ENCODE measurements at regions not wholly inside any gene's neighbourhood (a gene's known extent, or its start where the extent isn't known, plus 50 kb on each side); places are given as distances from the start of the nearest gene placed in this dataset.
"Not testable (repeated sequence)": the region's sequence is repeated elsewhere in the genome, so short reads cannot be mapped to it uniquely, and the experiment has no call there.

- no peak for DNase-seq (ENCODE audit: low spot score in 2 of 2)
- Histone ChIP-seq H3K9me3 (no peaks in the 10 kb centered on the region), H3K36me3 (no peaks in the 10 kb centered on the region), H3K4me1 (no peaks in the 10 kb centered on the region), H3K27me3 (no peaks in the 10 kb centered on the region), H3K4me3 (no peak overlapping the region), H3K27ac (no peak overlapping the region)
- no peak for TF ChIP-seq EP300 (IDR thresholded peaks at IDR 0.05)
- no peak for TF ChIP-seq POLR2A (IDR thresholded peaks at IDR 0.05)
- TF ChIP-seq POLR2AphosphoS5 (IDR thresholded peaks at IDR 0.05), result no peak
- TF ChIP-seq, protein P1, sequence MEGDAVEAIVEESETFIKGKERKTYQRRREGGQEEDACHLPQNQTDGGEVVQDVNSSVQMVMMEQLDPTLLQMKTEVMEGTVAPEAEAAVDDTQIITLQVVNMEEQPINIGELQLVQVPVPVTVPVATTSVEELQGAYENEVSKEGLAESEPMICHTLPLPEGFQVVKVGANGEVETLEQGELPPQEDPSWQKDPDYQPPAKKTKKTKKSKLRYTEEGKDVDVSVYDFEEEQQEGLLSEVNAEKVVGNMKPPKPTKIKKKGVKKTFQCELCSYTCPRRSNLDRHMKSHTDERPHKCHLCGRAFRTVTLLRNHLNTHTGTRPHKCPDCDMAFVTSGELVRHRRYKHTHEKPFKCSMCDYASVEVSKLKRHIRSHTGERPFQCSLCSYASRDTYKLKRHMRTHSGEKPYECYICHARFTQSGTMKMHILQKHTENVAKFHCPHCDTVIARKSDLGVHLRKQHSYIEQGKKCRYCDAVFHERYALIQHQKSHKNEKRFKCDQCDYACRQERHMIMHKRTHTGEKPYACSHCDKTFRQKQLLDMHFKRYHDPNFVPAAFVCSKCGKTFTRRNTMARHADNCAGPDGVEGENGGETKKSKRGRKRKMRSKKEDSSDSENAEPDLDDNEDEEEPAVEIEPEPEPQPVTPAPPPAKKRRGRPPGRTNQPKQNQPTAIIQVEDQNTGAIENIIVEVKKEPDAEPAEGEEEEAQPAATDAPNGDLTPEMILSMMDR (IDR thresholded peaks at IDR 0.05), result no peak
- 91% methylated on average over 9 of the region's 9 CpGs for WGBS
Measured at GRCh38 chr2:16184945-16185660, 244.8 kb downstream of the MYCN start.

- no peaks in the 10 kb centered on the region for H3K36me3 ChIP-seq
- H3K9me3 ChIP-seq, result no peaks in the 10 kb centered on the region
- no peaks in the 10 kb centered on the region for H3K4me1 ChIP-seq
- no peaks in the 10 kb centered on the region for H3K27me3 ChIP-seq
- WGBS, result 70% methylated on average over 4 of the region's 4 CpGs
- no peak overlapping the region for H3K4me3 ChIP-seq
- no peak for DNase-seq (ENCODE audit: low spot score in 2 of 2)
- TF ChIP-seq EP300 (IDR thresholded peaks at IDR 0.05), result no peak
- H3K27ac ChIP-seq, result no peak overlapping the region
Measured at GRCh38 chr2:16184341-16184890, 244.1 kb downstream of the MYCN start.

DNA sequence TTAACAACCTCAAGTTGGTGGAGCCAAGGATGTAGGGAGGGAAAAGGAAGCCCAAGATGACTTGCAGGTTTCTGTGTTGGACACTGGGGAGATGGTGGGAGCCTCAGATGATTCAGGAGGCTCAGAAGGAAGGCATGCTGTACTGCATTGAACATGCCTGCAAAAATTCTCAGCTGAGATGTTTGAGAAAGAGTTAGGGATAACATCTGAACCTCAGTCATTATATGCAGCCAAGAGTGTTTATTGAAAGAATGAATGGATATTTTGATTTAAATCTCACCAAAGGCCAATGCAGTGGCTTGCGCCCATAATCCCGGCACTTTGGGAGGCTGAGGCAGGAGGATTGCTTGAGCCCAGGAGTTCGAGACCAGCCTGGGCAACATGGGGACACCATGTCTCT is 243.0 kb downstream of the MYCN start:
- Histone ChIP-seq H3K36me3 (no peaks in the 10 kb centered on the region), H3K27me3 (no peaks in the 10 kb centered on the region), H3K9me3 (no peaks in the 10 kb centered on the region), H3K4me1 (no peaks in the 10 kb centered on the region), H3K4me3 (no peak overlapping the region), H3K27ac (no peak overlapping the region)
- 94% methylated on average over 3 of the region's 3 CpGs for WGBS
- no peak for TF ChIP-seq EP300 (IDR thresholded peaks at IDR 0.05)
- TF ChIP-seq, protein P1 (IDR thresholded peaks at IDR 0.05), result no peak
- TF ChIP-seq POLR2A (IDR thresholded peaks at IDR 0.05), result no peak
- TF ChIP-seq POLR2AphosphoS5 (IDR thresholded peaks at IDR 0.05), result no peak
- no peak for DNase-seq (ENCODE audit: low spot score in 2 of 2)

GRCh38 chr2:16182841-16183240 is 242.5 kb downstream of the MYCN start:
- H3K27me3 ChIP-seq, result no peaks in the 10 kb centered on the region
- H3K4me1 ChIP-seq, result no peaks in the 10 kb centered on the region
- no peak for TF ChIP-seq POLR2A (IDR thresholded peaks at IDR 0.05)
- no peak for TF ChIP-seq EP300 (IDR thresholded peaks at IDR 0.05)
- no peak for TF ChIP-seq POLR2AphosphoS5 (IDR thresholded peaks at IDR 0.05)
- TF ChIP-seq, protein P1 (IDR thresholded peaks at IDR 0.05), result no peak
- no peak overlapping the region for H3K4me3 ChIP-seq
- no peak overlapping the region for H3K27ac ChIP-seq
- DNase-seq (ENCODE audit: low spot score in 2 of 2), result no peak
- H3K36me3 ChIP-seq, result no peaks in the 10 kb centered on the region
- no peaks in the 10 kb centered on the region for H3K9me3 ChIP-seq

DNA sequence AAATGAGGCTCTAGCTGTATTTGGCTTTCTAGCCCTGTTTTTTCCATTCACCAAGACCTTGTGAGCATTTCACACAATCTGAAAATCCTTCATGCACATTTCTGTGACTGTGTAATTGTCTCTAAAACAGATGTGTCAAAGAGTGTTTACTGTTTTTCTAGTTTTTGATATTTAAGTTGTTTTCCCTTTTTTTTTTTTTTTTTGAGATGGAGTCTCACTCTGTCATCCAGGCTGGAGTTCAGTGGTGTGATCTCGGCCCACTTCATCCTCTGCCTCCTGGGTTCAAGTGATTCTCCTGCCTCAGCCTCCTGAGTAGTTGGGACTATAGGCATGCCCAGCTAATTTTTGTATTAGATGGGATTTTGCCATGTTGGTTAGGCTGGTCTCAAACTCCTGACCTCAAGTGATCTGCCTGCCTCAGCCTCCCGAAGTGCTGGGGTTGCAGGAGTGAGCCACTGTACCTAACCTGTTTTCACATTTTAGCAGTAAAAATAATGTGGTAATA is 242.0 kb downstream of the MYCN start:
- WGBS, result 76% methylated on average over 2 of the region's 2 CpGs
- not testable (repeated sequence) for H3K27me3 ChIP-seq; H3K27ac ChIP-seq; DNase-seq (ENCODE audit: low spot score in 2 of 2); H3K4me1 ChIP-seq; H3K36me3 ChIP-seq; H3K9me3 ChIP-seq; H3K4me3 ChIP-seq

DNA sequence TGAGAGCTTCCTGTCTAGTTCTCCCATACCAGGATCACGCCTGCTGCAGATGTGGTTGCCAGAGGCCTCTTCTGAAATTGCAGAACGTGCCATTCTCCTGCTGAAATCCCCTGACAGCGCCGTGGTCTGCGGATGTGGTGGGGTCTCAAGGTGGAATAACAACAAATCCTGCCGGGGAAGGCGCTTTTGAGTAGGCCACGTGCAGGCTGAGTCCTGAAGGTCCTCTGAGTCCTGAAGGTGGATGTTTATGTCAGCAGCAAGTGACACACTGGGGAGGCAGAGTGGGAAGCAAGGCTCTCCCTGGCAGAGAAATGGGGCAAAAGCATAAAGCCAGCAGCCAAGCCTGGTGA is 241.4 kb downstream of the MYCN start:
- WGBS, result 90% methylated on average over 6 of the region's 8 CpGs
- Histone ChIP-seq H3K4me3 (no peak overlapping the region), H3K27me3 (no peaks in the 10 kb centered on the region), H3K36me3 (no peaks in the 10 kb centered on the region), H3K9me3 (no peaks in the 10 kb centered on the region), H3K27ac (no peak overlapping the region), H3K4me1 (no peaks in the 10 kb centered on the region)
- TF ChIP-seq, protein P1 (IDR thresholded peaks at IDR 0.05), result no peak
- TF ChIP-seq POLR2AphosphoS5 (IDR thresholded peaks at IDR 0.05) (no peak), POLR2A (IDR thresholded peaks at IDR 0.05) (no peak), EP300 (IDR thresholded peaks at IDR 0.05) (no peak)
- no peak for DNase-seq (ENCODE audit: low spot score in 2 of 2)
